ENCODE measurements at regions not wholly inside any gene's neighbourhood (a gene's known extent, or its start where the extent isn't known, plus 50 kb on each side); places are given as distances from the start of the nearest gene placed in this dataset.

- Mint-ChIP-seq H3K9me3 (no peaks in the 10 kb centered on the region), H3K36me3 (ENCODE audit: low read depth) (no peaks in the 10 kb centered on the region), H3K4me3 (no peak overlapping the region)
Observed at GRCh38 chr7:23973264-23973663, 263.2 kb downstream of the STK31 start.

DNA sequence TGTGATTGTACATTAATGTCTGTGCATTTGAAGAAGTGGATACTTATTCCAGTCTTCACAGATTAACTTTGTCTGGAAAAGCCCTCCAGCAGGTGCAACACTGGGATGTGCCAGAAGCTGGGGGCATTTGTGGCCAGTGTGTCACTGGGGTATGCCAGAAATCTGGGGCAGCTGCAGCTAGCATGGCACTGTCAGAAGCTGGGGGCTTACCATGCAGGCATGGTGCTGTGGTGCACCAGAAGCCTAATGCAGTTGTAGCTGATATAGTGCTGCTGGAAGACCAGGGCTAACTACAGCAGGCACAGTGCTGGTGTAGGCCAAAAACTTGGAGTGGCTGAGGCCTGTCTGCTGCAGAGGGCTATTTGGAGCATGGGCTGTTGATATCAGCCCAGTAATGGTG is 270.1 kb downstream of the STK31 start:
- H3K9me3 Mint-ChIP-seq = peaks cover 17% of the 10 kb centered on the region
- H3K36me3 Mint-ChIP-seq (ENCODE audit: low read depth) = no peaks in the 10 kb centered on the region
- H3K4me1 Mint-ChIP-seq (ENCODE audit: low read depth) = no peaks in the 10 kb centered on the region
- no peak overlapping the region for H3K4me3 Mint-ChIP-seq
- H3K27ac Mint-ChIP-seq = no peak overlapping the region
- H3K27me3 Mint-ChIP-seq (ENCODE audit: low read depth) = no peaks in the 10 kb centered on the region

More at GRCh38 chr7:23973264-23973663, 263.2 kb downstream of the STK31 start:
- Mint-ChIP-seq H3K4me1 (ENCODE audit: low read depth) (peaks cover 2% of the 10 kb centered on the region), H3K27me3 (ENCODE audit: low read depth) (no peaks in the 10 kb centered on the region), H3K27ac (no peak overlapping the region)

DNA sequence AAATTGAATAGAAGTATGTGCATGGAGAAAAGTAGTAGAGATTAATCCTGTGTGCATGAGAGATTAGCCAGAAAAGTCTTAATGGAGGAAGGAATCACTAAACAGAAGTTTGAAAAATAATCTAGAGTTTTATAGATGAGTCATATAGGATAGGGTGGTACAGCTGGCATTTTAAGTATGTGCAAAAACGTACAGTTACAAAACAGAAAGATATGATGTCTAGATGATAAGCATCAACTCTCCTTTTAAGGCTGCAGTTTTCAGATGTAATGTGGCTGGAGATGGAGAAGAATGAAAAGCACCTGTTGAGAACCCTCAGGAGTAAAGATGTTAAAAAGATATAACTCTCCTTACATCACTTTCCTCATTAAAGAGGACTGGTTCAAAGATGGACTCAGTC is 271.3 kb downstream of the STK31 start:
- Mint-ChIP-seq H3K27me3 (ENCODE audit: low read depth) (no peaks in the 10 kb centered on the region), H3K36me3 (ENCODE audit: low read depth) (no peaks in the 10 kb centered on the region), H3K4me3 (no peak overlapping the region), H3K9me3 (peaks cover 17% of the 10 kb centered on the region), H3K27ac (no peak overlapping the region), H3K4me1 (ENCODE audit: low read depth) (no peaks in the 10 kb centered on the region)

DNA sequence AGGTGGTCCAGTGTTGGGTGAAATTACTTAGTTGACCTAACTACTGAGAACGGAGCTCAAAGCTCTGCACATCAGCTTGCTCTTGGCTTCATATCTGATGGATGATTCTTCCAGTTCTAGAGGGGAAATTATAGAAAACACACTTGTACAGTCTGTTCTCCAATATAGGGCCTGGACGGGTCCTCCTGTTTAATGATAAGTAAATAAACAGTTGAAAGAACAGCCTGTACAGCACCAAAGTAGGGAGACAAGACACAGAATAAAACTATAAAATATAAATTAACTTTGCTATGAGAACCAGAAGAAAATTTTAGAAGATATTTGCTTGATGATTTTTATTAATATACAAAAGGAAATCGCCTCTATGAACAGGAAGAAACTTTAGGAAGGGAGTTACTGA is 271.7 kb downstream of the STK31 start:
- H3K27ac Mint-ChIP-seq = no peak overlapping the region
- peaks cover 17% of the 10 kb centered on the region for H3K9me3 Mint-ChIP-seq
- H3K36me3 Mint-ChIP-seq (ENCODE audit: low read depth) = no peaks in the 10 kb centered on the region
- H3K4me3 Mint-ChIP-seq = no peak overlapping the region
- H3K4me1 Mint-ChIP-seq (ENCODE audit: low read depth) = no peaks in the 10 kb centered on the region
- no peaks in the 10 kb centered on the region for H3K27me3 Mint-ChIP-seq (ENCODE audit: low read depth)

DNA sequence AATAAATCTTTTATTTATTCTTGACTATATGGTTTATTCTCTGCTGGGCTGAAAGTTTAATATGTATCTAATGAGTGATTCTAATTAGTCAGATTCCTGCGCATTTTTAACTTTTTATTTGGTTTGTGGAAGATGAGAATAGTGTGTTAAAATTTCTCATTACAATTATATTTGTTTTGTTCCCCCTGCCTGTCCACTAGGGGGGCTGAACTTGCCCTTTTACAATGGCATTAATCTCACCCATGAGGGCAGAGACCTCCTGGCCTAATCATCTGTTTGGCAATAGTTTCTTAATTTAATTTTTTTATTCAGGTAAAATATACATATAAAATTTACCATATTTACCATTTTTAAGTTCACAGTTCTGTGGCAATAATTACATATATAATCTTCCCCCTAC is 278.5 kb upstream of the NPY start:
- Mint-ChIP-seq H3K9me3 (peaks cover 3% of the 10 kb centered on the region), H3K27ac (no peak overlapping the region), H3K4me3 (no peak overlapping the region), H3K4me1 (ENCODE audit: low read depth) (no peaks in the 10 kb centered on the region), H3K27me3 (ENCODE audit: low read depth) (no peaks in the 10 kb centered on the region), H3K36me3 (ENCODE audit: low read depth) (no peaks in the 10 kb centered on the region)

- no peak overlapping the region for H3K4me3 Mint-ChIP-seq
- H3K27ac Mint-ChIP-seq = no peak overlapping the region
- peaks cover 12% of the 10 kb centered on the region for H3K9me3 Mint-ChIP-seq
- H3K27me3 Mint-ChIP-seq (ENCODE audit: low read depth) = no peaks in the 10 kb centered on the region
- no peaks in the 10 kb centered on the region for H3K36me3 Mint-ChIP-seq (ENCODE audit: low read depth)
- no peaks in the 10 kb centered on the region for H3K4me1 Mint-ChIP-seq (ENCODE audit: low read depth)
Observed at GRCh38 chr7:24010495-24010894, 273.5 kb upstream of the NPY start.

- peaks cover 5% of the 10 kb centered on the region for H3K9me3 Mint-ChIP-seq
- H3K4me1 Mint-ChIP-seq (ENCODE audit: low read depth) = no peaks in the 10 kb centered on the region
- H3K27me3 Mint-ChIP-seq (ENCODE audit: low read depth) = no peaks in the 10 kb centered on the region
- no peak overlapping the region for H3K4me3 Mint-ChIP-seq
- H3K27ac Mint-ChIP-seq = no peak overlapping the region
- H3K36me3 Mint-ChIP-seq (ENCODE audit: low read depth) = no peaks in the 10 kb centered on the region
Observed at GRCh38 chr7:24017519-24017918, 266.5 kb upstream of the NPY start.

DNA sequence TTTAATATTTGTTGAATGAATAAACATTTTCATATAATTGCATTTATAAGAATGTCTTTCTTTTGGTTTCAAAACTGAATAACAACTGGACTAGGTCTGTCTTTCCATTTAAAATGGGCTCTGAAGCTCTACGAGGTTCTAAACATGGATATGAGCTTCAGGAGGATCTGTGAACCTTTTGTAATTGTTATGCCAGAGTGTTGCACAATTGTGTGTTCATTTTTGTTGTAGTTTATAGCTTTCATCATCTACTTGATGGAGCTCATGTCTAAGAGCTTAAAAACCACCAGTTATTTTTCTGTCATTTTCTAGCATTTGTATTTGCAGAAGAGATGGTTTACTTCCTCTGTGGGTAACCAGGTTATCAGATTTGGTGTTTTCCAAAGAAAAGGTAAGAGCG is 265.7 kb upstream of the NPY start:
- Mint-ChIP-seq H3K9me3 (no peaks in the 10 kb centered on the region), H3K27me3 (ENCODE audit: low read depth) (no peaks in the 10 kb centered on the region), H3K27ac (no peak overlapping the region), H3K4me3 (no peak overlapping the region), H3K36me3 (ENCODE audit: low read depth) (no peaks in the 10 kb centered on the region), H3K4me1 (ENCODE audit: low read depth) (no peaks in the 10 kb centered on the region)

GRCh38 chr7:24019841-24020240 is 264.1 kb upstream of the NPY start:
- H3K4me3 Mint-ChIP-seq = no peak overlapping the region
- no peak overlapping the region for H3K27ac Mint-ChIP-seq
- no peaks in the 10 kb centered on the region for H3K9me3 Mint-ChIP-seq
- no peaks in the 10 kb centered on the region for H3K36me3 Mint-ChIP-seq (ENCODE audit: low read depth)
- H3K4me1 Mint-ChIP-seq (ENCODE audit: low read depth) = no peaks in the 10 kb centered on the region
- H3K27me3 Mint-ChIP-seq (ENCODE audit: low read depth) = no peaks in the 10 kb centered on the region

- Mint-ChIP-seq H3K9me3 (no peaks in the 10 kb centered on the region), H3K4me1 (ENCODE audit: low read depth) (no peaks in the 10 kb centered on the region), H3K27me3 (ENCODE audit: low read depth) (peaks cover 4% of the 10 kb centered on the region), H3K4me3 (no peak overlapping the region), H3K27ac (no peak overlapping the region), H3K36me3 (ENCODE audit: low read depth) (no peaks in the 10 kb centered on the region)
Observed at GRCh38 chr7:24024276-24025068, 259.5 kb upstream of the NPY start.

DNA sequence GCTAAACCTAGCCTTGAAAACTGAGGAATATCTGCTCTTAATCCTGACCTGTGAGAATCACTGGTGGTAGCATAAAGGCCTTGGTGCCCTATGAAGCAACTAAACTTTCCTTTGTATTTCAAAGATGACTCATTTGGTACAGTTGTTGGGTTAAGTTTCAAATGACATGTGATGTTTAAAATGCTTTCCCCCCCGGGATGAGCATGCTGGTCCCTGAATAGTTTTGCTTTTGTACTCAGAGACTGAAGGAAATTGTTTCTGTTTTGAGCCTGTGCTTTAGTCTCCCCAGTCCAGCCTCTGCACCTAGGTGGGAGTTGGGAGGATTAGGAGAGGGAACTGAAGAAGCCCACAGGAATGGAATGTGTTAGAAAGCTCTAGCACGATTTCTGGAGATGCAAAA is 258.9 kb upstream of the NPY start:
- Mint-ChIP-seq H3K27ac (no peak overlapping the region), H3K4me1 (ENCODE audit: low read depth) (no peaks in the 10 kb centered on the region), H3K9me3 (no peaks in the 10 kb centered on the region), H3K27me3 (ENCODE audit: low read depth) (peaks cover 4% of the 10 kb centered on the region), H3K36me3 (ENCODE audit: low read depth) (no peaks in the 10 kb centered on the region), H3K4me3 (no peak overlapping the region)

GRCh38 chr7:24025765-24026164 is 258.2 kb upstream of the NPY start:
- H3K4me1 Mint-ChIP-seq (ENCODE audit: low read depth) = no peaks in the 10 kb centered on the region
- no peak overlapping the region for H3K27ac Mint-ChIP-seq
- peaks cover 4% of the 10 kb centered on the region for H3K27me3 Mint-ChIP-seq (ENCODE audit: low read depth)
- no peak overlapping the region for H3K4me3 Mint-ChIP-seq
- H3K36me3 Mint-ChIP-seq (ENCODE audit: low read depth) = no peaks in the 10 kb centered on the region
- no peaks in the 10 kb centered on the region for H3K9me3 Mint-ChIP-seq

DNA sequence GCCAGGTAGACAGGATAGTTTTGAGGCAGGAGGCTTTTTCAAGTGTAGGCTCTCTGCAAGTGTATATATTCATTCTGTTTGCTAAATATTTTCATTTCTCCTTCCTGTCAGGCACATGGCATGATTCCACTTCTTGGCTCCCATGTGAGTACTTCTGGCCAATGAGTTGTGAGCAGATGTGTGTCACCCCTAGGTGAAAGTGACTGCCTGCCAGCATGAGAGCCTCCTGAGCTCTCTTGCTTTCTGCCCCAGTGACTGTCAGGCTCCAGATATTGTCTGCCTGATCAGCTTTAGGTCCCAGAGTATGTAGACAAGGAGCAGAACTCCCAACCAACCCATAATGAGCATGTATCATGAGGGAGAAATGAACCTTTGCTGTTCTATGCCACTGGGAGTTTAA is 257.6 kb upstream of the NPY start:
- Mint-ChIP-seq H3K36me3 (ENCODE audit: low read depth) (no peaks in the 10 kb centered on the region), H3K4me3 (no peak overlapping the region), H3K27ac (no peak overlapping the region), H3K4me1 (ENCODE audit: low read depth) (no peaks in the 10 kb centered on the region), H3K27me3 (ENCODE audit: low read depth) (peaks cover 4% of the 10 kb centered on the region), H3K9me3 (no peaks in the 10 kb centered on the region)

- Mint-ChIP-seq H3K27me3 (ENCODE audit: low read depth) (peaks cover 4% of the 10 kb centered on the region), H3K4me1 (ENCODE audit: low read depth) (no peaks in the 10 kb centered on the region), H3K4me3 (no peak overlapping the region), H3K36me3 (ENCODE audit: low read depth) (no peaks in the 10 kb centered on the region), H3K9me3 (no peaks in the 10 kb centered on the region), H3K27ac (no peak overlapping the region)
Observed at GRCh38 chr7:24029068-24029467, 254.9 kb upstream of the NPY start.

GRCh38 chr7:24034251-24034650 is 249.7 kb upstream of the NPY start:
- Mint-ChIP-seq H3K9me3 (no peaks in the 10 kb centered on the region), H3K36me3 (ENCODE audit: low read depth) (no peaks in the 10 kb centered on the region), H3K27me3 (ENCODE audit: low read depth) (no peaks in the 10 kb centered on the region), H3K4me1 (ENCODE audit: low read depth) (peaks cover 6% of the 10 kb centered on the region), H3K27ac (no peak overlapping the region), H3K4me3 (no peak overlapping the region)

Data from T-helper 1 cell treated with Interleukin-12 subunit alpha and Interleukin-12 subunit beta and Interleukin-4 antibody, amounts not matched to agents 30 μg/mL and 1 μg/mL, for 36 hours (primary cell).